Urothelium cell line (cell line): ENCODE measurements at regions not wholly inside any gene's neighbourhood (a gene's known extent, or its start where the extent isn't known, plus 50 kb on each side); places are given as distances from the start of the nearest gene placed in this dataset.
A peak's percentile ranks its signal among the peaks of the same experiment; 100 is the strongest.

ENCODE experiments used
- DNase-seq: peaks from one replicate; pipeline ENCODE4 v3.0.0; 2011; ENCODE audit warnings: low spot score, mixed read lengths
- FAIRE-seq: peaks from 2 replicates; lab custom pipeline; 2011; peaks lifted over from hg19 to GRCh38; lab: Jason Lieb, UNC

DNA sequence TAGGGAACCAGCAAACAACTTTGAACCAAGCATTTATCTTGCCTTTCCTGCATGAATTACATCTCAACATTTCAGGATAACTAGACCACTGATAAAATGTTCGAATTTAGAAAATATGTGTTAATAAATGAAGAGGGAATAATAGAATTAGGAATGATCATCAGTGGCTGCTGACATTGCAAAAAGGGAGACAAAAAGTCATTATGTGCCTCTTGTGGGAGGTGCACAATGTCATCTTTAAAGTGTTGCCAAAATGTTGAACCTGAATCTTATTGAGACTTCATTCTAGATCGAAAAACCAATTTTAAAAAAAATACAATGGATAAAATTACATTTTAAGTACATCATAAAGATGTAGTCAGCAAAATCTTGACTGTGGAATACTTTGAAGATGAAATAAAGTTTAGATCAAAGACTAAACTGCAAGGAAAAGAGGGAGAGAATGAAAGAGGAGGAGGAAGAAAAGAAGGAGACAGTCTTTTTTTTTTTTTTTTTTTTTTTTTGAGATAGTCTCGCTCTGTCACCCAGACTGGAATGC, 299.3 kb downstream of the FBXW7 start:
- no peak for FAIRE-seq
- no peak for DNase-seq

DNA sequence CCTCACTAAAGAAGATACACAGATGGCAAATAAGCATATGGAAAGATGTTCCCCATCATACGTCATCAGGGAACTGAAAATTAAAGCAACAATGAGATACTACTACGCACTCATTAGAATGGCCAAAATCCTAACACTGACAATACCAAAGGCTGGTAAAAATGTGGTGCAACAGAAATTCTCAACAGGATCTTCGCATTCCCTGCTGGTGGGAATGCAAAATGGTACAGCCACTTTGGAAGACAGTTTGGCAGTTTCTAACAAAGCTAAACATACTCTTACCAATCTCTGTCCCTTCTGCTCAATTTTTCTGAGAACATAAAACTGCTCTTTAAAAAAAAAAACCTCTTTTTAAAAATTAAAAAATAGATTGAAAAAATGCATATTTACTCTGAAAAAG, 300.2 kb downstream of the FBXW7 start:
- DNase-seq (no peak), FAIRE-seq (no peak)

DNA sequence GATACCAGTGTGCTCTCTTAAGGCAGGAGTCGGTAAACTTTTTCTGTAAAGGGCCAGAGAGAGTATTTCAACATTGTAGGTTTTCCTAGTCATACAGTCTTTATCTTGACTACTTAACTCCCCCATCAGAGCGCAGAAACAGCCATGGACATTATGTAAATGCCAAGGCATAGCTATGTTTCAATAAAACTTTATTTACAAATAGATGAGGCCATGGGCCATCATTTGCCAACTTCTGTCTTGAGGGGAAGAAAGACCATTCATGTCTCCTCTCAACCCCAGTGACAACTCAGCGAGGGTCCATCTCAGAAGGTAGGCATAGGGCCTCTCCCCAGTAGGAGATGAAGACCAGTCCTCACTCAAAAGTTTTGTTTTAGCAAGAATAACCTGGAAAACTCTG, 301.3 kb downstream of the FBXW7 start:
- no peak for FAIRE-seq
- no peak for DNase-seq

DNA sequence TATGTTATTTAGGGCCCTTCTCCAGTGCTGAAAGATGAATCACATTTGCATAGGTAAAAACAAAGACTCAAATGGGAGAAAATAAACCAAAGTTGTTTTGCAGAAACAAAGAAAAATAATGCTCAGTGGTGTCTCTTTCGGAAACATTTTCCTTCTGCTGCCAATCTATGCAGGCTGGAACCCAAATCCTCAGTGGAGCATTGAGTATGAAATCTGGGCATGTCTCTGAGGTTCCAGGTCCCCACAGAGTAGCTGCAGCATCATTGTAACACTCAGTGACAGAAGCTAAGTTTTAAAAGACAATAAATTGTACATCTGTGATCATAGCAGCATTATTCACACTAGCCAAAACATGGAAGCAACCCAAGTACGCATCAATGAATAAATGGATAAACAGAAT, 303.6 kb downstream of the FBXW7 start:
- no peak for FAIRE-seq
- no peak for DNase-seq

DNA sequence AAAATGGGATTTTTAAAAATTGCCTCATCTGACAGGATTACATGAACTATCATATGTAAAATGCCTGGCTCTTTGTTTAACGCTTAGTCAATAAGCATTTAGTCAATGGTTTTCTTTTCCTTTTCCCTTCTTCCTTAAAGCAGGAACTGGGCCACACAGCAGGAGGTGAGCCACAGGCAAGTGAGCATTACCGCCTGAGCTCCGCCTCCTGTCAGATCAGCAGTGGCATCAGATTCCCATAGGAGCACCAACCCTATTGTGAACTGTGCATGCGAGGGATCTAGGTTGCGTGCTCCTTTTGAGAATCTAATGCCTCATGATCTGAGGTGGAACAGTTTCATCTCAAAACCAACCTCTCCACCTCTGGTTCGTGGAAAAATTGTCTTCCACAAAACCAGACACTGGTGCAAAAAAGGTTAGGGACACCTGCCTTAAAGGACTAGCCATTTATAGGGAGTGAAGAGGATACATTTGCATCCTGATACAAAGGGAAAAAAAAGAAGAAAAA, 306.1 kb downstream of the FBXW7 start:
- DNase-seq (no peak), FAIRE-seq (no peak)

DNA sequence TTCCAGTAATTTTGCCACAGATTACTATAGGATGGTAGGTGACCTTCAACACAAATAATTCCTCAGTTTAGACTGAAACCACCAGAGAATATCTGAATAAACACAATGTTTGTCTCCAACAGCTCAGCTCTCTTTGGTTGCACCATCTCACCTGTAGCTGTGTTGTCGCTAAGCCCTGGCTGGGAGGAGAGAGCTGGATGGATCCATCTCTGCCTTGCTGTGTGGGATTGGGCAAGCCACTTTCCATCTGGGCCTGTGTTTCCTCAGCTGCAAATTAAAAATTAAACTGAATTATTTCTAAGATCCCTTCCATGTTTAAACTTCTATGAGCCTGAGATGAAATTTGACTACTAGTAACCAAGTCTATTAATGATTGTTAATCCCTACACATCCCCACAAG, 310.2 kb downstream of the FBXW7 start:
- DNase-seq (no peak), FAIRE-seq (no peak)

DNA sequence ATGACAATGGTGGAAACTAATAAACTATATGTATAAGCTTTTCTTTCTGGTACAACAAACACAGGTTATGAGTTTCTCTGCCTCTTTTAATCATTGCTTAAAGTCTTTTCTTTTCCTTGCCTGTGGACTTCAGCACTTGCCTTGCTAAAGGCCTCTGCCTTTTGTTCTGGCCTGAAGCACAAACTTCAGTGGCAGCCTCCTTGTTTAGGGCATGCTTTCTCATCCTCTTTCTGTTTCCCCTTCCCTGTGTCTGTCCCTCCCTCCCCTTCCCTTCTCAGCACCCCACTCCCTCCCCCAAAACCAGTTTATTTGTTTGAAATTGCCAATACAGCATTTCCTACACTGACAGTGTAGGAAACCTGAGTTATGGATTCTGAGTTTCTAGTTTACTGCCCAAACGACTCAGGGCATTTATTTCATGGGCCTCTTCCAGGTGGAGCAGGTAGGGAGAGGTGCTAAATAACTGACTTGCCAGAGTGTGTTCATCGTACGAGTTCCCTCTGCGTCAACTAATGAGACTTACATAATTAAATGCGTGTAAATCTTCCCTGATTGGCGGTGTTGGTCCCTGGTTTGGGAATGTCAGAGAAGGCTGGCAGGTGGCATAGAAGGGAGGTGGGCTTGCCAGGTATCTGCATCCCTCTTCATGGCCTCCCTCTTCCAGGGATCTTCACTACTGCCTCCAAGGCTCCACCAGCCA, 311.0 kb downstream of the FBXW7 start:
- no peak for FAIRE-seq
- no peak for DNase-seq

DNA sequence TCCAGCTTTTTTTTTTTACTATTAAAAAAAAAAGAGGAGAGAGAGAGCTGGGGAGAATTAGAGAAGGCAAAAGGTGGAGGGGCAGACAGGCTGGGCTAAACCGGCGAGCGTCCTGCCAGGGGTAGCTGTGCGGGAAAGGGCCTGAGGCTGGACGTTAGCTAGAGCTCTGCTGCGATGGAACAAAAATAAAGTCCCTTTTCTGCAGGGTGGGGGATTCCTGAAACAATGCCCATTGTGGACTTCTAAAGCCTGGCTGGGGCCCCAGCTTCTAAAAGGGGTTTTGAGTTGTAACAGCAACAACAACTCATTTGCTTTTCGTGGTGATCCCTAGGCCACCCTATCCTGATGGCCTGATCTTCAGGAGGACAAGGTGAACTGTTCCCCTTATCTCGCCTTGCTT, 311.7 kb downstream of the FBXW7 start:
- FAIRE-seq (no peak), DNase-seq (no peak)

DNA sequence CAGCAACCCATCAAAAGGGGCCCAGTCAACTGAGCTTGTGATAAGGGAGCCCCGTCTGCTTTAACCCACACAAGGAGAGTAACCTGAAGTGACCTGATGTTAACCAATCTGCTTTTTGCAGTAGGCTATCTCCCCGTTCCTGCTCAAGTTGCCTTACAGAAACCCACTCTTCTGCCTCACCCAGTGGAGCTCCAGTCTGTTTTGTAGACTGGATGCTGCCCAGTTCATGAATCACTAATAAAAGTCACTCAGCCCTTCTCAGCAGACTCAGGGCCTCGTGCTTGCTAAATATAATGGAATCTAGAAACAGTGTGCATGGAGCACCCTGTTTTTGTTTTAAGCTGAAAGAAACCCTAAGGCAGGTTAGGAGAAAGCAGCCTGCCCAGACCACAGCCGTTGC, 312.3 kb downstream of the FBXW7 start:
- FAIRE-seq, result no peak

DNA sequence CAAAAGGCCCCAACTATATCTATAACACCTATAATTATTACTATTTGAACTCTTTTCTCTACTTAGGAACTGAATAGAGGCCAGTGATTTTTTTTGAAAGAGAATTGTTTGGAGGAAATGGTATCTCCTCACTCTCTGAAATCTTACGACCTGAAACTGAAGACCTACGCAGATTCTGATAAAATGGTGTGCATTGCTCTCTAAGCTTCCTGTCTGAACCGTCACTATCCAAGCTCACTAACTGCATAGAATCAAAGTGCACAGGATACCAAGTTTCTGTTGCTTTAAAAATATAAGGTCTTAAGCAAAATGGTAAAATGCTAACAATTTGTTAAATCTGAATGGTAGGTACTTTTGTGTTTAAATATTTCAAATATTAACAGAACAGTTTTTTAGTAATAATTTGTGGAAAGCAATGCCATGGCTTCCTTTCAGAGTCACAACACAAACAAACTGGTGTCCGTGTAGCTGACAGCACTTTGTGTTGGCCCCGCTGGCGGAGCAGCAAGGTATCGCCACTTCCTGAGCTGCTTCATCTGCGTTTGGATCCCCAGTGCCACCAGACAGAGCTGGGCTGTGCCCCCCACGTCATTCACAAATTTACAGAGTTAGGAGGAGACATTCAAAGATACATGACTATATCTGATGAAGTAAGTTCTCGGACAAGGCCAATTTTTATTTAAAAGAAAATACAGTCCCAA, 313.9 kb downstream of the FBXW7 start:
- DNase-seq, result no peak
- FAIRE-seq, result no peak

More for the DNA sequence above, 312.3 kb downstream of the FBXW7 start:
- no peak for DNase-seq

DNA sequence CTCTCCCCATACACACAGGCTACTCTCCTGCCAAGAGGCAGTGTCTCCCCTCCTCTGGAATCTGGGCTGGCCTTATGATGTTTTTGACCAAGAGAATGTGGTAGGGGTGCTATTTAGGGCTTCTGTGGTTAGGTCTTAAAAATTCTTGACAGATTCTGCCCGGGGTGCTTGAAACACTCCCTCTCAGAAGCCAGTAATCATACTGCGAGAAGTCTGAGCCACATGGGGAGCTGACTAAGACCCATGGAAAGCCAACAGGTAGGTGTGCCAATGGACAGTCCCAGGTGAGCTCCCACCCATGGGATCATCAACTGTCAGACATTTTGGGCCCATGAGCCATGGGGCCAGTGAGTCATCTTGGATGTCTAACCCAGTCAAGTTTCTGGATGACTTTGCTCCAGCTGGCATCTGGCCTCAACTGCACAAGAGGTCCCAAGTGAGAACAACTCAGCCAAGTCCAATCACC, 315.7 kb downstream of the FBXW7 start:
- FAIRE-seq (no peak), DNase-seq (peak; percentile 60)

DNA sequence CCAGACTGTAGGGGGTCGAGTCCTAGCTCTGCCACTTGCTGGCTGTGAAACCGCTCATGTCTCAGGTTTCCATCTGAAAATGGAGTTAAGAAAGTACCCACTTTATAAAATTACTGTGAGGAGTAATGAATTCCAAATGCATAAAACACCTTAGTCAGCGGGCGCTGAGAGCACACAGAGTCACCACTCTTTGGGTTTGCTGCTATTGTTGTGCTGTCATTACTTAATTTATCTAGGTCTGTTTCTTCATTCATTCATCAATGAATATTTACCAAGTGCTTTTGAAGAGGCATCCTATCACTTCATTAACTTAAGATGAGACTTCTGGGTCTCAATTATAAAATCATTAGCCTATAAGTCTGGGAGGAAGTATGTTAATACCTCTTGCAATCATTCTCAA, 317.3 kb downstream of the FBXW7 start:
- FAIRE-seq (no peak), DNase-seq (no peak)

DNA sequence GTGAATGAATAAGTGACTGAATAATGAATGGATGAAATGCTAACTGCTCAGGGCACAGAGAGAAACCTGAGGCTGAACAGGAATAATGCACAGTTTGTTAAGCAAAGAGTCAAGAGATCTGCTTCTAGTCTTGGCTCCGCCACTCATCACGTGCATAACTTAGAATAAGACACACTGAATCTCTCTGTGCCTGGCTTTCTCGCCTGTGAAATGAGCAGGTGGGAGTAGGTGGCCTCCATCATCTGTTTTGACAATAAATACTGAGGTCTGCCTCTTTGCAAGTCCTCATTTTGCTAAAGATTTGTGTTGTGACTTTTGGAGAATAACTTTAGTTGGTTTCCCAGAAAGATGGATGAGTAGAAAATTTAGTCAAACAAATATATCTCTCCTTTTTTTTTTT, 318.0 kb downstream of the FBXW7 start:
- FAIRE-seq (no peak), DNase-seq (no peak)

DNA sequence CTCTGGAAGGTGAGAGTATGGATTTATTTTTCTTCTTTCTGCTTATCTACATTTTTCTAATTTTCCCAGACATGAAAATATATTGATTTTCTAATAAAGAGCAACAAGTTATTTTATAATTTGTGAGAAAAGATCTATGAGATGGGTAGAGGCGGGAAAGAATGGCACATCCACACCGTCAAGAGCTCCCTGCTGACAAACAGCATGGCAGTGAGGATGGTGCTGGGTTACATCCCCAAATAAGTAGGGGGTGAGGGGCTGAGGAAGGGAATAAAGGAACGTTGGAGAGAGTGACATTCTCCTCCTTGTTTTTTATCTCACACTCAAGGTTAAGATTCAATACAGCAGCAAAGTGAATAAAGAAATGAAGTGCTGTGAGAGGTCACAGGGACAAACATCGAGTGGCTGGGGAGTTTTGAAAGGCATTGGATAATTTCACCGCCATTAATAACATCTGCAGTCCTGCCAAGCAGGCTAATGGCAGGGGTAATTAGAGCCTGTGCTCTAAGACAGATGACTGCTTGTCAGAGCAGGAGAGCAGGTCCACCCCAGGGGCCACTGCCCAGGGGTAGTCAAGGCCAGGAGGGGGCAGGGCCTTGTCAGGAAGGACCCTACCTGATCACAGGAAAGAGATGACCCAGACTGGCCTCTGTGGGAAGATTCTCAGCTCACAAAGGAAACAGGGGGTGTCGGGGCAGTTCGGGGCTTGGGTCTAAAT, 323.8 kb downstream of the FBXW7 start:
- DNase-seq (no peak), FAIRE-seq (no peak)

DNA sequence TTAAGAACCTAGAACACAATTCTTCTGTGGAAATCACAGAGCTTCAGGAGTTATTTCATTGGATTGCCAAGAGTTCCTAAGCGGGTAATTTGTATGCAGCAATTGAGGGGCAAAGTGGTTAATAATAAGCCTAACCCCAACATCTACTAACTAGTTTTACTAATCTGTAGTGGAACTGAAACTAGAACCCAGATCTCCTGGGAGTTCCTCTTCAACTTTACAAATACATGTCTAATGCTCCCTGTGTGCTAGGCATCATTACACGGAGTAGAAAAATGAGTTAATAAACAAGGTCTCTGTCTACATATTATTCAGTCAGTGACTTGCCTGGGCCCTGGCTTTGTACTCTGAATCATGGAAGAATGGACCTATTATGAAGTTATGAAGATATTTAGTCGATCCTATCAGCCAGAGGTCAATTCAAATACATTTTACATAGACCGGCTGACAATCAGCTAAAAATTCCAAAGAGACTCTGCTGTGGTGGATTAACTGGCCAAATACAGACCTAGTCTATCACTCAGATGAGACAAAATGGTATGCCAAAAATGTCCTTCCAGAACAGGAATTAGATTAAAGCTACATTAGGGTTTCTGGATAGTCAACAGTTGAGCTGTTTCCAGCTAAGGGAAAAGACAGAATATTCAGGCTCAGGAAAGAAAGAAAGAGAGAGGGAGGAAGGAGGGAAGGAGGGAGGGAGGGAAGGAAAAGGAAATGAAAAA, 326.0 kb downstream of the FBXW7 start:
- FAIRE-seq, result no peak

DNA sequence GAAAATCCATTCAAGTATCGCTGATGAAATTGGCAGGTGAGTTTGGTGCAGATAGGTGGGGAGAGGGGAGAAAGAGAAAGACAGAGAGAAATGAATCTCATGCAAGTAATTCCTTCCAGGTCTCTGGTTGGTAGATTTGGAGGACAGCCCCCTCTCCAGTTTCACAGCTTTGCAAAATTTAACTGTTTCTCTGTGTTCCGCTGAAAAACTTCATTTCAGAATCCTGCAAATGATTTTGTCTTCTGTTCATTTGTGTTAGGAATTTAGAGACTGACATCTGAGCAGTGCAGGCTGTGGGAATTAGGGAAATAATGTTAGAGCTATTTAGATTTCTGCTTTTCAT, 328.5 kb downstream of the FBXW7 start:
- FAIRE-seq (no peak), DNase-seq (no peak)

More for the DNA sequence above, 326.0 kb downstream of the FBXW7 start:
- DNase-seq, result no peak

DNA sequence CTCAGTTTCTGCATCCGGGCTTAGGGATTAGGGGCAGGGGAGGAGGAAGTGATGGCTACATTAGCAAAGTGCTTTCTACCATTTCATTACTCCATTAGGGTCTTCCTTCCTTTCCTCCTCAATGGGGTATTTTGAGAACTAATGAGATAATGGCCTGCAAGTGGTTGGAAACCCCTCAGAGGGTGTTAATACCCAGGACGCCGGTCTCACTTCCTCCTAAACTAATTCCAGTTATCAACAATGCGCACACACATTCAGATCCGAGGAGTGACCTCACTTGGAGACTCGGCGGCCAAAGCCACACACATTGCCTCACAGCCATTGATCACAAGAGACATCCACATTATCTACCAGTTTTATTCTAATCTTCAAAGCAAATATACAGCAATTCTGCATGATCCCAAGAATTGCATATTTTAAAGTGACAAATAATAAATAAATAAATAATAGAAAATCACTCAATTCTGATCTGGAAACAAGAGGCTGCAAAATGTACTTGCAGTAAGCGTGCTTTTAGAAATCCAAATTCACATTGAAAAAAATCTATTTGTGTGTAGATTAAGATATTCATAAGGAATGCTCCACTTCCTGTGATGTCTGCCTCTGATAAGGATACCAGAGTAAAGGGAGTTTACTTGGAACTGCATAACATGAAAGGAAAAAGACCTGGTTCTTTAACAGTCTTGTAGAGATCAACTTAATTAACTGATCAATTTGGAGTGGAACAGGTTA, 329.1 kb downstream of the FBXW7 start:
- no peak for DNase-seq
- FAIRE-seq, result no peak

DNA sequence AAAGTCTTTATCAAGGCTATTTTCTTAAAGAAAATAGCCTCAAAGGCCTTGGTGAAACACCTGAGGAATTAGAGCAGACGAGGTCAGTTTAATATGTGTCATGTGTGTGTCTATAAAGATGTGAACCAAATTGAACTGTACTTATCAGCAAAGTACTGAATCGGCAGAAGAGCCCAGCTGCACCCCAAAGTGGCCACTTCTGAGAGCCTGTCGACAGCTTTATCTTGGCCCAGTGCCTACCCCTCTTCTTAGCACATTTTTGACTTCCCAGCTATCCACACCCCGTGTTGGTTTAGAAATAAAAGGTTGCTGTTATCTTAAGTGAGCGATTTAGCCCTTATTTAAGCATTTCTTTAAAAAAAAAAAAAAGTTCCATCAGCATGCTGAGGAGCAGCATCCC, 329.7 kb downstream of the FBXW7 start:
- no peak for FAIRE-seq
- no peak for DNase-seq

DNA sequence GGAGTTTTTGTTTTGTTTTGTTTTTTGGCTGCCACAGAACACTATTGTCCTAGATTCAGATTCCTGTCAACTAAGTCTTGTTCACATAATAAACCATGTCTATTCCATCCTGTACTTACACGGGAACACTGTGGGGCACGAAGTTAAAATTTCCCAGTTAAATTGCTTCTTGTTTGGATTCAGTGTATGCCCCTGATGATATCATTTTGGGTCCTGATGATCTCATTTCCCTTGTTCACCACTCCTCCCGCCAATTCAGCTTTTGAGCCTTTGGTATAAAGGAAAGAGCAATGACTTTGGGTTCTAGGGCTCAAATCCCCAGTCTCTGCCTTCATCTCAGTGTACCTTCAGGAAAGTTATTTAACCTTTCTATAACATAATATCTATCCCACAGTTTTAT, 333.5 kb downstream of the FBXW7 start:
- DNase-seq, result no peak
- no peak for FAIRE-seq
